B cell (primary cell): ENCODE measurements at regions not wholly inside any gene's neighbourhood (a gene's known extent, or its start where the extent isn't known, plus 50 kb on each side); places are given as distances from the start of the nearest gene placed in this dataset.

Experiments
- ATAC-seq: fragments of 200-7000 bp; cut with Tn5 transposase; one replicate; pipeline ENCODE4 v1.10.0; 2021; ENCODE audit warnings: low read depth, mild to moderate bottlenecking, moderate number of reproducible peaks, moderate library complexity
- CTCF ChIA-PET: fragments of 350-600 bp; sonication (Branson Sonifier 250); formaldehyde crosslinking; loops from one replicate; lab custom pipeline; 2021; ENCODE audit warnings: antibody characterized with exemption, inconsistent platforms; lab: Charles Lee
- POLR2A ChIA-PET: fragments of 350-600 bp; sonication (Branson Sonifier 250); formaldehyde crosslinking; loops from one replicate; lab custom pipeline; 2021; ENCODE audit warnings: antibody characterized with exemption; lab: Charles Lee
- DNase-seq: peaks from one replicate; pipeline ENCODE4 v3.0.0; 2013
- H2AFZ ChIP-seq: 2 replicates; pipeline ENCODE4 v1.6.1; 2012; ENCODE audit warnings: mild to moderate bottlenecking, low read depth, low read length; ENCODE audit not compliant: insufficient read depth, poor library complexity, severe bottlenecking
- H3K27ac ChIP-seq, 2 donors: 1 replicate in 1 of 2; 2 replicates in 1 of 2; pipeline ENCODE4 v1.5.1; 2012 to 2013; ENCODE audit warnings: low read length in 2 of 2, mild to moderate bottlenecking in 2 of 2, moderate library complexity in 1 of 2
- H3K27me3 ChIP-seq, 4 experiments: fragments of 200-600 bp in 1 of 4; sonication (generic) in 1 of 4; replicated peaks in 1 of 4; 1 replicate in 2 of 4; 2 replicates in 2 of 4; pipeline versions ENCODE4 v1.6.1 to v1.7.0; 2013 to 2016; ENCODE audit warnings: low read length in 3 of 4, mild to moderate bottlenecking in 2 of 4, mixed read lengths in 1 of 4, moderate library complexity in 1 of 4; ENCODE audit not compliant: insufficient read depth in 4 of 4, control insufficient read depth in 3 of 4; ENCODE audit errors: control extremely low read depth in 1 of 4
- H3K36me3 ChIP-seq, 2 experiments: replicated peaks in 1 of 2; 1 replicate in 1 of 2; 2 replicates in 1 of 2; pipeline versions ENCODE4 v1.6.1 to v1.7.1; 2013; ENCODE audit warnings: low read length in 1 of 2; ENCODE audit not compliant: insufficient read depth in 2 of 2, control insufficient read depth in 1 of 2; ENCODE audit errors: control extremely low read depth in 1 of 2, extremely low read depth in 1 of 2
- H3K4me1 ChIP-seq, 2 donors: fragments of 200-600 bp in 1 of 2; sonication (generic) in 1 of 2; 1 replicate in 1 of 2; 2 replicates in 1 of 2; pipeline versions ENCODE4 v1.5.1 to v1.6.1; 2013 to 2017; ENCODE audit warnings: low read length in 2 of 2; ENCODE audit not compliant: control insufficient read depth in 2 of 2, insufficient read depth in 2 of 2
- H3K4me2 ChIP-seq: replicated peaks from 2 replicates; pipeline ENCODE3; 2012; ENCODE audit warnings: mild to moderate bottlenecking, low read depth, low read length; ENCODE audit not compliant: poor library complexity, severe bottlenecking
- H3K4me3 ChIP-seq, 5 experiments: fragments of 200-600 bp in 1 of 5; sonication (generic) in 1 of 5; 1 replicate in 3 of 5; 2 replicates in 2 of 5; pipeline versions ENCODE4 v1.5.1 to v1.7.0; 2011 to 2016; ENCODE audit warnings: low read length in 4 of 5, mild to moderate bottlenecking in 4 of 5, low read depth in 2 of 5, control low read depth in 1 of 5, moderate library complexity in 1 of 5; ENCODE audit not compliant: insufficient read depth in 1 of 5; ENCODE audit errors: control extremely low read depth in 1 of 5, extremely low read depth in 1 of 5
- H3K79me2 ChIP-seq: fragments of 200-600 bp; sonication (generic); one replicate; pipeline ENCODE4 v1.6.0; 2016; ENCODE audit warnings: low read length; ENCODE audit not compliant: control insufficient read depth, insufficient read depth
- H3K9ac ChIP-seq: fragments of 200-600 bp; sonication (generic); 2 replicates; pipeline ENCODE4 v1.6.1; 2017; ENCODE audit warnings: mild to moderate bottlenecking, low read length, moderate library complexity
- H3K9me3 ChIP-seq, 3 donors: one replicate each; pipeline versions ENCODE4 v1.6.1 to v1.7.1; 2013; ENCODE audit warnings: low read length in 2 of 3; ENCODE audit not compliant: control insufficient read depth in 2 of 3, insufficient read depth in 1 of 3; ENCODE audit errors: control extremely low read depth in 1 of 3
- H4K20me1 ChIP-seq: 2 replicates; pipeline ENCODE4 v1.6.0; 2012; ENCODE audit warnings: mild to moderate bottlenecking, low read length; ENCODE audit not compliant: insufficient read depth, control insufficient read depth, poor library complexity, severe bottlenecking
- H3K27ac Mint-ChIP-seq: one replicate; pipeline ENCODE4 v1.8.0; 2021; ENCODE audit warnings: mixed read lengths
- H3K27me3 Mint-ChIP-seq: one replicate; pipeline ENCODE4 v1.8.0; 2021; ENCODE audit warnings: mixed read lengths
- H3K4me1 Mint-ChIP-seq: one replicate; pipeline ENCODE4 v1.8.0; 2021; ENCODE audit warnings: mixed read lengths
- H3K4me3 Mint-ChIP-seq: one replicate; pipeline ENCODE4 v1.8.0; 2021; ENCODE audit warnings: mixed read lengths
- H3K9me3 Mint-ChIP-seq: one replicate; pipeline ENCODE4 v1.8.0; 2022; ENCODE audit warnings: mixed read lengths; ENCODE audit not compliant: insufficient read depth
- CTCF ChIP-seq: fragments of 200-600 bp; IDR thresholded peaks from one replicate; pipeline ENCODE4 v1.8.0; 2022; ENCODE audit warnings: antibody characterized with exemption, mild to moderate bottlenecking
- EZH2 ChIP-seq: IDR thresholded peaks from 2 replicates; pipeline ENCODE4 v1.6.1; 2012; ENCODE audit warnings: borderline replicate concordance, low read depth, mild to moderate bottlenecking, moderate library complexity, low read length; ENCODE audit not compliant: insufficient read depth, poor library complexity, severe bottlenecking
- WGBS: methylation state at CpG from one replicate; pipeline ENCODE4 v1.1.5; 2013; ENCODE audit warnings: missing lambda C conversion rate; ENCODE audit not compliant: insufficient coverage; 5-methylcytosine and 5-hydroxymethylcytosine counted together
- intact Hi-C: fragments of 100-400 bp; cut with micrococcal nuclease; formaldehyde crosslinking; loops from one replicate; pipeline ENCODE4 v1.10.0; 2022

GRCh38 chr2:5401115-5401657, 291.0 kb upstream of the SOX11 start:
- no peak for ATAC-seq
- Histone ChIP-seq H3K9ac (no peak overlapping the region), H3K4me2 (no peak overlapping the region), H2AFZ (no peak overlapping the region), H3K9me3 (peaks cover 0 to 9% (median 0%) of the 10 kb centered on the region in 3 donors), H3K27me3 (no peaks in the 10 kb centered on the region), H3K4me3 (no peak overlapping the region), H3K4me1 (no peaks in the 10 kb centered on the region), H3K27ac (no peak overlapping the region), H3K36me3 (no peaks in the 10 kb centered on the region), H4K20me1 (no peaks in the 10 kb centered on the region), H3K79me2 (no peaks in the 10 kb centered on the region)
- TF ChIP-seq CTCF = no peak
- TF ChIP-seq EZH2 = no peak
- Mint-ChIP-seq H3K27ac (no peak overlapping the region), H3K27me3 (no peaks in the 10 kb centered on the region), H3K4me3 (no peak overlapping the region), H3K4me1 (no peaks in the 10 kb centered on the region), H3K9me3 (peaks cover 2% of the 10 kb centered on the region)
- no peak for DNase-seq
- intact Hi-C loops = no loop called here
- CTCF ChIA-PET = no interaction called here
- POLR2A ChIA-PET = no interaction called here
- 84% methylated on average over 6 of the region's 9 CpGs for WGBS

- Histone ChIP-seq H3K4me2 (no peak overlapping the region), H2AFZ (no peak overlapping the region), H3K27ac (no peak overlapping the region), H3K9ac (no peak overlapping the region), H3K36me3 (no peaks in the 10 kb centered on the region), H3K79me2 (no peaks in the 10 kb centered on the region), H4K20me1 (no peaks in the 10 kb centered on the region), H3K9me3 (peaks cover 0 to 19% (median 0%) of the 10 kb centered on the region in 3 donors), H3K4me1 (no peaks in the 10 kb centered on the region), H3K4me3 (no peak overlapping the region), H3K27me3 (no peaks in the 10 kb centered on the region)
- Mint-ChIP-seq H3K4me1 (no peaks in the 10 kb centered on the region), H3K27ac (no peak overlapping the region), H3K4me3 (no peak overlapping the region), H3K9me3 (no peaks in the 10 kb centered on the region), H3K27me3 (no peaks in the 10 kb centered on the region)
- ChIA-PET CTCF (no interaction called here), POLR2A (no interaction called here)
- DNase-seq = no peak
- ATAC-seq = no peak
- TF ChIP-seq CTCF = no peak
- no peak for TF ChIP-seq EZH2
- intact Hi-C loops = no loop called here
- whole genome bisulfite sequencing = 75% methylated on average over 4 of the region's 6 CpGs
Measured at GRCh38 chr2:5403392-5403791, 288.8 kb upstream of the SOX11 start.
